NCI-H748 (cell line): ENCODE measurements at regions not wholly inside any gene's neighbourhood (a gene's known extent, or its start where the extent isn't known, plus 50 kb on each side); places are given as distances from the start of the nearest gene placed in this dataset.

ENCODE experiments used
- DNase-seq: peaks from one replicate; lab custom pipeline; 2025; ENCODE audit not compliant: unreplicated experiment; lab: John Stamatoyannopoulos, UW

DNA sequence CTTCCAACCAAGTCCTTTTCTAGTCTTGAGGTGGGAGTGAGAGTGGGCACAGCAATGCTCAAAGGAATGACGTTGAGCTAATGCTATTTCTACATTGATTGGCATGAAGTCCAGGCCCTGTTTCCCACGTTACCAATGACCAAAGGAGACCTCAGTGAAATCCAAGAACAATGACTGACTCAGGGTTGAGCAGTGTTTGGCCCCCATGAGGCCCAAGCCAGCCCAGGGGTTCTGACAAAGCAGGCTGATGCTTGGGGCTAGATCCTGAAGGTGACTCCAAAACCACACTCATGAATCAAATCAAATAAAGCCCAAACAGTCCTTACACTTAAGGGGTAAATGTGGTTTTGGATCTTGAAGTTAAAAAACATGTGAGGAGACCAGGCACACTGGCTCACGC is 278.5 kb upstream of the GJB5 start:
- no peak for DNase-seq

DNA sequence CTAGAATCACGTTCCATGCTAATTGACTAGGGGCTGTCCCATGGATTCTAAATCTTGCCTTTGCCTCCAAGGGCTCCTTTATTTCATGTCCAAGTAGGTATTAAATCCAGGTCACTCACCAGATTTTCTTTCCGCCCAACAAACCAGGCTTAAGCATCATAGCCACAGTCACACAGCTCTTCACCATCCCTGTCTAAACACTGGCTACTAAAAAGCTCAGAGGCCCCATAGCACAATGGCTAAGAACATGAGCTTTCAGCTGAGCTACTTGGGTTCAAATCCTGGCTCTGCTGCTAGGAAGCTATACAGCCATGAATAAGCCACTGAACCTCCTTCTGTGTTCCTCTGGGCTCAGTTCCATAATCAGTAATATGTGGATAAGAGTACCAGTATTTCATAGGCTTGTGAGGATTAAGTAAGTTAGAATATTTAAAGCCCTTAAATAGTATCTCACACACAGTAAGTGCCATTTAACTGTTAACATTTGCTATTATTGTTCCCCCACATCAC is 277.2 kb upstream of the GJB5 start:
- no peak for DNase-seq

DNA sequence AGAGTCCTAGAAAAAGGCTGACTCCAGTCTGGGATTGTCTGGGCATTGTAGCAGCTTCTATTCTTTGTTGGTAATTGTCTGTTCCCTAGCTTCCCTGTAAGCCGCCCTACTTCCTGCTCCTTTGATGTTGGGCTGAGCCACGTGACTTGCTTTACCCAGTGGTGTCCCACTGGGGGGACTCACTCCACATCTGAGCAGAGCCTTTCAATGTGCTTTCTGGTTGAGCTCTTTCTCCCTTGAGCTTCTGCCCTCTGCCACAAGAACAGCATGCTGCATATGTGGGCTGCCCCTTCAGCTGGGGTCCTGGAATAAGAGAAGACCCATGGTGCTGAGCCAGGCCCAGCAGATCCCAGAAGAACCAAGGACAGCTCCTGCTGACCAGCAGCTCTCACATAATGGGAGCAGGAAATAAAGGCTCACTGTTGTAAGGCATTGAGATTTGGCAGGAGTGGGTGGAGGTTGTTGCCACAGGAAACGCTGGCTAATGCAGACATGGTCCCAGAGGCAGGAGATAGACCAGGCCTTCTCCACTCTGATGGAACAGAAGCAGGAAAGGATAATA is 276.3 kb upstream of the GJB5 start:
- DNase-seq, result no peak

DNA sequence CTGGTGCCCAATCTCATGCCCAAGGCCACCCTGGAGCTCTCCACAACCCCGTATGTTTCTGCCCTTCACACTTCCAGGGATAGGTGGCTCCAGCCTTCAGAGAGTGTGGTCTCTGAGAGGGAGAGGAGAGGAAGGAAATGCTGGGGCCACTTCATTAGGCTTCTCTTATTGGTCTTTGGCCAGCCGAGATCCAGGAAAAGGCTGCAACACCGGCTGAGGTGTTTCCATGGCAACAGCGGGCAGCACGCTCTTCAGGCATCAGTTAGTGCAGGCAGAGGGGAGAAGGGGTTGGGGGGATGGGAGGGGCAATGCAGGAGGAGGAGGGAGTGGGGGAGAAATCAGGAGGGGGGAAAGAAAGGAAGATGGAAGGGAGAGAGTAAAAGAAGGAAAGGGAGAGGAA is 275.1 kb upstream of the GJB5 start:
- peak; percentile 91 for DNase-seq

DNA sequence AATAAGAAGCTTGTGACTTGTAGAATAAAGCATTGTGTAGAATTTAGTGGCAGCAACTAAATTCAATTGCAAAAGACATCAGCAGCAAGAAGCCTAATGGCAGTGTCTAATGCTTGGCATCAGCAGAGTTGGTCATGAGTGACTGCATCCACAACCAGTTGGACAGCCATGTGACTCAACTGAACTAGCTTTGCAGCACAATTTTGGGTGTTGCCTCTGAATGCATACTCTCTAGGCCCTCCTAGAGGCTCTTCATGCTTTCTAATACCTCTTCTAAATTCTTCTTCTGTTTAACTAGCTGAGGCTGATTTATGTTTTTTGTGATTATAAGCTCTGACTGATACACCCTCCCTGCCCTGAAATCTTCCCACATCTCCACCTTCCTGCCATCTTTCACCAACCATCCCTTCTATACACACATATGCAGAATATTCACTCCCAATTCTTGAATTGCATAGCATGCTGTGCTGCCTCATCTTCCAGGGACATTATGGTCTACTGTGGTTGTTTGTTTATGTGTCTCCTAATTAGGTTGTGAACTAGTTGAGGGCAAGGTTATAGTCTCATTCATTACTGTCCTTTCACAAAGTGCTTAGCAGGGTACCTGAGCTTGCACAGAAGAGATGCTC is 266.7 kb upstream of the GJB5 start:
- no peak for DNase-seq

DNA sequence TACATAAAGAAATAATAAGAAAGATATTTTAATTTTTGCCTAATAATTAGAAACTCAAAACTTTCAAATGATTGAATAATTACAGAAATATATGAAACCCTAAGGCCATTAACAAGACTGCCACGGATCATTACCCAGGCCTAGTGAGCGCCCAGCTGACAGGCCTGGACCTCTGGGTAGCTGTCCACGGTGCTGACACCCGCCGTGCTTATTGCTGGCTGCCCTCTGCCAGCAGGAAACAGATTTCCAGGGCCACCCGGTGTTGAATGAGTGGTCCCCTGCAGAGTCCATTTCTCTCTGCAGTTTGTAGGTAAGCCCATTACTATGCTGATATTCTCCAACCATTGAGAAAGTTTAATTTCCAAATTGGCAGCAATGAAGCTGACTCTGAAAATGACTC is 254.4 kb upstream of the GJB5 start:
- no peak for DNase-seq

DNA sequence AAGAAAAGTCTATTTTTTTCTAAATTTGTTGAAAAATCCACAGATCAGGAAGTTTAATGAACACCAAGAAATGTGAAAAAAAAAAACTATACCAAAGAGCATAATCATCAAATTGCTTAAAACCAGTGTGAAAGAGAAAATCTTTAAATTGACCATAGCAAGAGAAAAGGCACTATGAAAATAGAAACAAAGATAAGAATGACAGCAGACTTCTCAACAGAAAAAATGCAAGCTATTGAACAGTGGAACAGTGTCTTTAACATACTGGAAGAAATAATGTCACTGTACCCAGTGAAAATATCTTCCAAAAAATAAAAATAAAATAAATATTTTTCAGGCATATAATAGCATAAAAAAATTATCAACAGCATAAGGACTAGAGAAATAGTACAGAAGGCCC is 243.0 kb upstream of the GJB5 start:
- no peak for DNase-seq

DNA sequence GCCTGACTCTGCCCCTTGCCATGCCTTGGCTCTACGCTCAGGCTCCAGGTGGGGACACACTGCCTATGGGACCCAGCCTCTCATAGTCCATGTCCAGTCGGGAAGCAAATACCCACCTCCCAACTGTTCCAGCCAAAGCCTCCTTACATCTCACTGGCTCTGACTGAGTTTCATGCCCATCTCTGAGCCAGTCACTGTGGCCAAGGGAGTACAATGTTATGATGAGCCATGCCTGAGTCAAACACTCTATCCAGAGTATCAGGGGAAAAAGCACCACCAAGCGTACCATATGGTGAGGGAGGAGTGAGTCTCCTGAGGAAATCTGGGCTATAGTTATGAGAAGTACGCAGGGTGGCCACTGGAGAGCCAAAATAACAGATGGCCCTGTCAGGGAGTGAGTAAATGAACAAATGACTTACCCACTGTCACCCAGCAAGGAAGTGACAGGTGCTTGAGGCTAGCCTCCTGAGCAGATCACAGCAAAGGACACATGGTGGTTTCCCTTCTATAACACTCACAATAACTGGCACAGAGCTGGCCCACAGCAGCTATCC is 236.6 kb upstream of the GJB5 start:
- DNase-seq, result no peak

DNA sequence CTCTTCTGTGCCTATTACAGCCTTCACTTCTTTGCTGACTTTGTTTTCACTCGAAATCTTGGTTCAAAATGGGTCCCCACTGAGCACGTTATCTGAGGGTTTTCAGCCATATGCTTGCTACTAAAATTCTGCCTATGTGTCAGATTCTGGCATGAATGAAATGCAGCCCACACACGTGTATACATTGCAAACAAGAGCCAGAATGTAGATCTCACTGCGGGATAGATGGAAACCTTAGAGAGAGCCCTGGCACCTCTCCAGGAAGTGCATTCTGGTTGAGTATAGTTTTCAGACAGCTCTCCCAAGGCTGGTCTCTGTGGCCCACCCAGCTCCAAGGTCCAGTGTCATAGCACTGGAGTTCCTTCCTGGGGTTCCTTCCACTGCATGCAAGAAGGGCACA is 234.7 kb upstream of the GJB5 start:
- DNase-seq, result peak; percentile 1

DNA sequence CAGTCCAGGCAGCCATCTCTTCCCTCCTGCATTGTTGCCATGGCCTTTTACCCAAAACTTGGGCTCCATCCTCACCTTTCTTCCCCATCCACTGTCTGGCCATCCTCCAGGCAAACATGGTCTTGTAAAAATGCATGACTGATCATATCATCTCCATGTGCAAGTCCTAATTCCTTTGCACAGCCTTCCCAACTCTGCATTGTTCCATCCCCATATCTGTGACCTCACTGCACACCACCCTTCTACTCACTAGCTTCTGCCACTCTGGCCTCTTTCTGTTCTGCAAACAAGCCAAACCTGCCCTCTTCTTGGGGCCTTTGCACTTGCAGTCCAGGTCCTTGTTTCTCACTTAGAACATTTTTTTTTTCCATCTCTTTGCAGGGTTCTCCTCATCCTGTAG is 230.1 kb upstream of the GJB5 start:
- no peak for DNase-seq

DNA sequence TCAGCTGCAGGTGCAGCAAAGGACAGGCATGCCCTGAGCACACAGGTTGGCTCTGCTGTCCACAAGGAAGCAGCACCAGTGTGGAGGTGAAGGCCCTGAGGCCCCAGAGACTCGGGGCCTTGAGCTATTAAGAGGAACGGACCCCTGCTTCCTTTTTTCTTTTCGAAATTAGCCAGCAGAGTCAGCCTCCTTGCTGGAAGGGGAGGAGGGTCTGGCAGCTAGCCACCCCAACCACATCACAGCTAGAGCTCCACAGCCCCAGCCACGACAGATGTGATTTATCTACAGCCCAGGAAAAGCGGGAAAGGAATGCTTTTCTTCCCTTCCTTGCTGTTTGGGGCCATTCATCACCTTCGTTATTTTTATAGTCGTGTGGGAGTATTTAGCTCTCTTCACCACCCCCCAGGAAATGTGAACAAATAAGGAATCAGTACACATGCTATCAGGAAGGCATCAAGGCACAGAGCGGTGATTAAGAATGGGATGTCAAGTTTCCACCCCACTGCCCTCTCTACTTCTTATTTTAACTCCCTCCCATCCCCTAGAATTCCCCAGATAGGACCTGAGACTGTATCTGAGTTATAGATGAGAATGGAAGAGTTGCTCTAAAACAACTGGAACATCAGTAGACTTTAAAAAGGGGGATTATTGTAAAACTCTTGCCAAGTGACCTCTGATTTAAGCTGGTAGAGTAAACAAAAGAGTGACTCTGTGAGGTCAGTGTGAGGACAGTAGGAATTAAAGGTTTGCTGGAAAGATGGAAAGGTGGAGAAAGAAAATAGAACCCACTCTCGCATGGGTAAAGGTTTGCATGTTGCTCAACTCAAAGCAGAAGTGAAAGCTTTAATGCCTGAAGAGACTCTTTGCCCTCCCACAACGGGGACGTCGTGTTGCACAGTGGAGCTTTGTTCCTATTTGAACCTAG is 224.7 kb upstream of the GJB5 start:
- DNase-seq, result no peak

DNA sequence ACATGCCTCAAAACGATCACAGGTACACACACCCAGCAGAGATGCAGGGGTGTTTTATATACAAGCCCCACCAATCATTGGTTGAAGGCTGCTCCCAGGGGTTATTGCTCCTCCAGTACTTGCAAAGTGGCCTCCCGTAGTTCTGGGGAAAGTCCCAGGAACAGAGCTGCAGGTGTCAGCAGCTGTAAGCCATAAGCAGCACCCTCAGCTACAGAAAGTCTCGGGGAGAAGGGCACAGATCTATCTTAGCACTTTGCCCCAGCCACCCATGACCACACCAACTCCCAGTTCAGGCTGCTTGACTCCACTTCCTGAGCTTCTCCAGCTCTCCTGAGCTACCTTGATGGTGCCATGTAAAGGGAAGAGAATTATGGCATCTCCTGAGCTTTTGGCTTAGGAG is 222.7 kb upstream of the GJB5 start:
- DNase-seq, result no peak

DNA sequence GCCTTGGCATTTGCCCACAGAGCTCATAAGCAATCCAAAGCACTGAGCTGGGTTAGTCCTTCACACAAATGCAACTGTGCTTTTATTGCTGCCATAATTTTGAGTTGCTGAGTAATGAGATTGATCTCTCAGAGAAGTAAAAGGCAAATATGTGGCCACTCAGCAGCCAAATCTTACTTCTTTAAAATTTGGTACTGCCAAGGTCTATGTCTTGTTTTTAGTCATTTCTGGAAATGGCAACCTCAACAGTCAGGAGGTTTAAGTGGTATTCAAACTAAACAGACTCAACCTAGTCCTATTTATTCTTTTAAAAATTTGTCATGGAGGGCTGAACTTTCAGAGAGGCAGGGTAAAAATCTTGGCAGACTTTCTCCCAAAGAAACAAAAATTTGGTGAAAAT is 216.4 kb upstream of the GJB5 start:
- DNase-seq, result no peak

DNA sequence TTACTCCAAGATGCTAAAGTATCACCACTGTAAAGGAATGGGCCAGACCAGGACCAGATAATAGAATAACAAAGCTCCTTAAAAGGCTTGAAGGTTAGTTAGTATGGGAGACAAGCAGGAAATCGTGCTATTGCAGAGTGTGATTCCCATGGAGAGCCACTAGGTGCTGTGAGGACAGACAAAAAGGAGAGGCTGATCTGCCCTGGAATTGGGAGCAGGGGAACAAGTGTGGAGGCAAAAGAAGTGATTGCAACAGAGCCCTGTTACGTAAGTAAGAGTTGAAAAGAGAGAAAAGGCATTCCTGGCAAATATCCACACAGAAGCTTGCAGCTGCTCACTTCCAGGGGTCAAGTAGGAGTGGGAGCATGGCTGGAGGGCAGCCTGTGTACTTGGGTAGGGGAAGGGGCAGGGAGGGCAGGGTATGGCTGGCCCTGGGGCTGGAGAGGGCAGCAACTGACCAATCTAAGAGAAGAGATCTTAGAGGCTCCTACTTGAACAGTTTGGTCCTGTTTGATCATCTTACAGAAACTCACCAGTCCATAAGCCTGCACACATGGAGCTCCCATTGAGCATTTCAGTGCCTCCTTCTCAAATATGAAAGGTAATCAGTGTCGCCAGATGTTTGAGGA is 207.7 kb upstream of the GJB5 start:
- DNase-seq, result peak; percentile 8

DNA sequence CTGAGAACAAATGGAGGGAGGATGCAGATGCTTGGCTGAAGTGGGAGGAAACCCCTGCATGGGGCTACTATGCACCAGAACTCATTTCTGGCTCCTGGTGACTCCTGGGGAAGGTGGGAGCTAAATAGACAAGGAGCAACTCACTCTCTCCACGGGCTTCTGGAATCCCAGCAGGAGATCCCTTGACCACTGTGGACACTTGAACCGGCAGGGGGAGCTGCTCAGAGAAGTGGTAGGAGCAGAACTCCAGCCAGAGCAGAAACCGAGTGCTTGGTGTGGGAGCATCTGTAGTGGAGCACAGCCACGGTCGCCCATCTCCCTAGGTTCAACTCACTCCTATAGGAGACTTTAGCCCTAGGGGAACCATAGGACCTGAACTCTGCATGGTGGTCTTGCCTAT is 205.6 kb upstream of the GJB5 start:
- DNase-seq, result peak; percentile 5

DNA sequence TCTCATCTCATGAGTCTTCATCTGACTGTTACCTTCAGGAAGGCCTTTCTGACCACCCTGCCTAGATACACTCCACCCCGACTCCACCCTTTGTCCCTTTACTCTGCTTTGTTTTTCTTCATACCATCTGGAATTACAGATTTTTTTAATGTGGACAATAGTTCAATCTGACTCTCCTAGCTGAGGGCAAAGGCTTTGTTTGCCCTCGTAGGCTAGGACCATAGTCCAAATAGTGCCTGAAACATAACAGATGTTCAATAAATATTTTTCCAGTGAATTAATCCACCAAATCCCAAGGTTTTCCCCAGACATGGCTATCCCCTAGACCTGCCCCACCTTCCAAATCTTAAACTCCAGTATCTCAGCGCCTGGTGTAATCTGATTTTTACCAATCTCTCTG is 176.5 kb upstream of the GJB5 start:
- DNase-seq, result no peak

DNA sequence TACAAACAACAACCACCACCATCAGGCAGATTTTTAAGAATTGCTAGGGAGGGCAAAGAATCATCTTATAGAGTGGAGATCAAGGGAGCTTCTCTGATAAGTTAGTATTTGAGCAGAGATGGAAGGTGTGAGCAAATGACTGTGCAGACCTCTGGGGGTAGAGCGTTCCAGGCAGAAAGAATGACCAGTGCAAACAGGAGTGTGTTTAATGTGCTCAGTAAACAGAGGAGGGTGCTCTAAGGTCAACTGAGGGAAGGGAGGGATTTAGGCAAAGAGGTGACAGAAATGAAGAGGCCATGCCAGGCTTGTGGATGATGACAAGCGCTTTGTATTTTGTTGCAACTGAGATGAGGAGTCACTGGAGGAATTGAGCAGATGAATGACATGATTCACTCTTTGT is 172.5 kb upstream of the GJB5 start:
- DNase-seq, result no peak

DNA sequence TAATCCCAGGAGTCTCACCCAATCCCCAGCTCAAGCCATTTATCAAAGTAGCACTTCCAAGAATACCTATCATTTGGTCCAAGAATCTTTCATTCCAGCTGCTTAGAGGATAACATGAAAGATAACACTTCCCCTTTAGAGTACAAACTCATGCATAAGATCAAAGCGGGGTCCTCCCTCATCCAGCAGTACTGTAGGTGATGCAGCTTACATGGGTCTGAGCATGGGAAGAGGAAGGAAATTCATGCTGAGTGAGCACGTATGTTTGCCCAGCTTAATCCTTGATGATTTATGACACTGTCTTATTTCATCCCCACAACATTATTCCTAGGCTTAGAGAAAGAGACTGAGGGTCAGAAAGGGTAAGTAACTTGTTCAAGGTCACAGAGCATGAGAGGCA is 167.1 kb upstream of the GJB5 start:
- DNase-seq, result no peak

DNA sequence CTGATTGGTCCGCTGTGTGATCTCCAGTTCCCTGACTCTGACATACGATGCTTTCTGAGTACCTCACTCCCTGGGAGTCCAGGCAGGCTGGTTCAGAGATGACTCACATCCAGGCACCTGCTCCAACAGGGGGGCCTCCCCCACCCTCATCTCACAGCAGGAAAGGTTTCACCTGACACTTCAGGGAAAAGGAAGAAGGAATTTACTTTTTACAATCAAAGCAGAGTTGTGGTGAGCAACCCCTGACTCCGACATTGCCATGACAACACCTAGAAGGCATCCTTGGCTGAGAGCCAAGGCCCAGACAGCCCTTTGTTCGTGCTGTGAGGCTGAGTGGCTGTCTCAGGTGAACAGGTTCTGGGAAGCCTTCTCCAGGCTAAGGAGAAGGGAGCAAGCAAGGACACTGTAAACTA is 164.6 kb upstream of the GJB5 start:
- DNase-seq, result peak; percentile 96

DNA sequence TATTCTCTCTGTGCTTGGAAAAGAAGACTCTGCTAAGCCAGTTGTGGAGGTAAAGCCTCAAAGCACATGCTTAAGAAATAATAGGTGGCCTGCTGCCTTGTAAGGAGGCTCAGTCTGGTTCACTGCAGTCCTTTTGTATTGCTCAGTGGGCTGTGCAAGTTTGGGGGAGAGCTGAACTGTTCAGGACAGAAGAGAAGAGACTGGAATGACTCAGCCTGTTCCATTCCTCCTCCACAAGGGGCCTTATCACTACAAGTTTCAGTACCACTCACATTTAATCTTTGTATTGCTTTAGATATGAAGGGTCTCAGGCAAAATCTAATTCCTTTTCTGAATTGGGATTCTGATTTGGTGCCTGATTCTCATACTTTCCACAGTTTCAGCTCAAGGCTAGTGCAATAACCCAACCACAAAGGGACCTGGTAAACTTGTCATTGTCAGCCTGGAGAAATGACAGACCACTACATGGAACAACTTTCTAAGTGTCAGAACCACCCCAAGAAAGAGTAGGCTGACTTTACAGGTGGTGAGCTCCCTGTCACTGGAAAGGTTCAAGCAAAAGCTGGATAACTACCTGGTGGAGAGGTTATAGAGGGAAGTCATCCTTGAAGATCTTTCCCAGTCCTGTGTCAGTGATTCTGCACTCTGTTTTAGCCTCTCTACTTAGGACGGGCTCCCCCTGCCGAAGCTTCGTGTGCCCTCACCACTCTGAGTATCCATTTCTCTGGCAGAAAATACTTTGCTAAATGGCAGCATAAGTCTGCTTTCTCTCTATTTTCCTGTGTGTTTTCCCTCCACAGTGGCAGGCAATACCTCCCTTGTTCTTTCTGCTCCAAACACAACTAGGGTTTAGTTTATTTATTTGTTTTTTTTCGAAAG is 162.9 kb upstream of the GJB5 start:
- no peak for DNase-seq
